SK-N-SH treated with all-trans-retinoic acid at 6 μM for 48 hours (cell line): ENCODE measurements at regions not wholly inside any gene's neighbourhood (a gene's known extent, or its start where the extent isn't known, plus 50 kb on each side); places are given as distances from the start of the nearest gene placed in this dataset.

Experiments
- RARB ChIP-seq: fragments of 250-450 bp; sonication (Bioruptor Pico); IDR thresholded peaks from 2 replicates; pipeline ENCODE4 v1.8.0; 2021; ENCODE audit warnings: mild to moderate bottlenecking, moderate library complexity
- ZNF70 ChIP-seq: fragments of 450-650 bp; formaldehyde crosslinking; IDR thresholded peaks from 2 replicates; pipeline ENCODE4 v1.5.0; 2020; ENCODE audit warnings: mild to moderate bottlenecking, moderate library complexity

GRCh38 chr21:17071093-17071492, 441.8 kb upstream of the CXADR start:
- TF ChIP-seq ZNF70 (CRISPR knock-in tag) (no peak), RARB (CRISPR knock-in tag) (no peak)
